ENCODE measurements at regions not wholly inside any gene's neighbourhood (a gene's known extent, or its start where the extent isn't known, plus 50 kb on each side); places are given as distances from the start of the nearest gene placed in this dataset.

DNA sequence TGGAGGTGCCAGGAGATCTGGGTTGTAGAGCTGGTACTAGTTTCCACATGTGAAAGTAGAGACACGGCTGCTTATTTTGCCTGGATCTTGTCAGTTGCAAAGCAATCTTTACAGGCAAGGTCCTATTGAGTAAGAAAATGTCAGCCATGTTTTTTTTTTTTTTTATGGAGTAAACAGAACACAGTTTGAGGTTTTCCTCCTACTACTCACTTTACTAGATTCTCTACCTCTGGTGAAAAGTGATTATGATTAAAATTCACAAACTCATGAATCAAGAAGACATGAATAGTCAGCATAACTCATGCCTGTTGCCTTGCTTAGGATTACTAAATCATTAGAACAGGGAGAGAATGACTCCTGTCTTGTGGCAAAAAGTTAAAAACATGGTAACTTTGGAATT is 70.1 kb upstream of the PNPT1 start:
- Histone ChIP-seq H3K9me3 (ENCODE audit: control insufficient read depth, low read length) (no peaks in the 10 kb centered on the region), H3K9ac (no peak overlapping the region), H3K27me3 (ENCODE audit: control insufficient read depth, insufficient read depth, low read length) (no peaks in the 10 kb centered on the region), H3K4me2 (ENCODE audit: low read length) (no peak overlapping the region), H3K79me2 (no peaks in the 10 kb centered on the region), H2AFZ (no peak overlapping the region), H3K36me3 (ENCODE audit: control insufficient read depth, insufficient read depth, low read length) (no peaks in the 10 kb centered on the region), H3K4me1 (no peaks in the 10 kb centered on the region), H3K4me3 (ENCODE audit: low read depth, low read length) (no peak overlapping the region), H3K27ac (no peak overlapping the region)
- TF ChIP-seq, protein P1, sequence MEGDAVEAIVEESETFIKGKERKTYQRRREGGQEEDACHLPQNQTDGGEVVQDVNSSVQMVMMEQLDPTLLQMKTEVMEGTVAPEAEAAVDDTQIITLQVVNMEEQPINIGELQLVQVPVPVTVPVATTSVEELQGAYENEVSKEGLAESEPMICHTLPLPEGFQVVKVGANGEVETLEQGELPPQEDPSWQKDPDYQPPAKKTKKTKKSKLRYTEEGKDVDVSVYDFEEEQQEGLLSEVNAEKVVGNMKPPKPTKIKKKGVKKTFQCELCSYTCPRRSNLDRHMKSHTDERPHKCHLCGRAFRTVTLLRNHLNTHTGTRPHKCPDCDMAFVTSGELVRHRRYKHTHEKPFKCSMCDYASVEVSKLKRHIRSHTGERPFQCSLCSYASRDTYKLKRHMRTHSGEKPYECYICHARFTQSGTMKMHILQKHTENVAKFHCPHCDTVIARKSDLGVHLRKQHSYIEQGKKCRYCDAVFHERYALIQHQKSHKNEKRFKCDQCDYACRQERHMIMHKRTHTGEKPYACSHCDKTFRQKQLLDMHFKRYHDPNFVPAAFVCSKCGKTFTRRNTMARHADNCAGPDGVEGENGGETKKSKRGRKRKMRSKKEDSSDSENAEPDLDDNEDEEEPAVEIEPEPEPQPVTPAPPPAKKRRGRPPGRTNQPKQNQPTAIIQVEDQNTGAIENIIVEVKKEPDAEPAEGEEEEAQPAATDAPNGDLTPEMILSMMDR (IDR thresholded peaks at IDR 0.05), result no peak

DNA sequence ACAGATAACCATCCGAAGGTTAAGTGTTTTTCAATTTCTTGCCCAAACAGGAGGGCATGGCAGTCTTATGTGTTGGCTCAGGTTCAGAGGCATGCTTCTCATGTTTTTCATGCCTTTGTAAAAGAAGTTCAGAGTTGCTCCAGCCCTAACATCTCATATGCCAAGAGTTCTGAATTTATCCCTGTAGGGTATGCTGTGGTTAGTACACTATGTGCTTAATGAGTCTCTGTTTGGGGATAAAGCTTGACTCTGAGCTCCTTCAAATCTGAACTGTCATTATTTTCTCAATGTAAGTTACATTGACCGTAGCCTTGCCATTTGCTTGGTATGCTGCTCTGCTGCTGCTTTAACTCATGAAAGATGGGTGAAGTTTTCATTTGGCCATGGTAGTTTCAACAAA is 67.9 kb upstream of the PNPT1 start:
- H3K79me2 ChIP-seq, result no peaks in the 10 kb centered on the region
- H3K36me3 ChIP-seq (ENCODE audit: control insufficient read depth, insufficient read depth, low read length), result no peaks in the 10 kb centered on the region
- TF ChIP-seq, protein P1 (IDR thresholded peaks at IDR 0.05), result no peak
- no peak overlapping the region for H3K4me3 ChIP-seq (ENCODE audit: low read depth, low read length)
- H3K27me3 ChIP-seq (ENCODE audit: control insufficient read depth, insufficient read depth, low read length), result no peaks in the 10 kb centered on the region
- no peak overlapping the region for H3K27ac ChIP-seq
- H3K9me3 ChIP-seq (ENCODE audit: control insufficient read depth, low read length), result no peaks in the 10 kb centered on the region
- no peak overlapping the region for H2AFZ ChIP-seq
- H3K4me1 ChIP-seq, result no peaks in the 10 kb centered on the region
- no peak overlapping the region for H3K4me2 ChIP-seq (ENCODE audit: low read length)
- H3K9ac ChIP-seq, result no peak overlapping the region

DNA sequence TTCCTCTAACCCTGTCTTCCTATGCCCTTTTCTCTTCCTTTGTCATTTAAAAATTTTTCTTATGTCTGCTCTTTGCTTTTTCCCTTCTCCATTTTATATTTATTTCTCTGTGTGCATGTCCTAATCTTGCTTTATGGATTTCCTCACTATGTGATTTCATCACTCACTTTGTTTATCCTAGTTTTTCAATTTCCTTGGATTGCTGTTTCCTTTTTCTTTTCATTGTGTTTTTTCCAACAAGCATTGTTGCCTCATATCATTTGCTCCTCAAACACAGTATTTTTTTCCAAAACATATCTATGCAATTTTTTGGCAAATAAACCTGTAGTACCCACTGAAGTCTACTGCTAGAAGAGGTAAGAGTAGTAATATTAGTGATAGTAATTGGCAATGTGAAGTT is 67.4 kb upstream of the PNPT1 start:
- Histone ChIP-seq H3K4me2 (ENCODE audit: low read length) (no peak overlapping the region), H3K9ac (no peak overlapping the region), H2AFZ (no peak overlapping the region), H3K4me3 (ENCODE audit: low read depth, low read length) (no peak overlapping the region), H3K9me3 (ENCODE audit: control insufficient read depth, low read length) (no peaks in the 10 kb centered on the region), H3K27me3 (ENCODE audit: control insufficient read depth, insufficient read depth, low read length) (no peaks in the 10 kb centered on the region), H3K36me3 (ENCODE audit: control insufficient read depth, insufficient read depth, low read length) (no peaks in the 10 kb centered on the region), H3K4me1 (no peaks in the 10 kb centered on the region), H3K27ac (no peak overlapping the region), H3K79me2 (no peaks in the 10 kb centered on the region)
- TF ChIP-seq, protein P1 (IDR thresholded peaks at IDR 0.05), result no peak

DNA sequence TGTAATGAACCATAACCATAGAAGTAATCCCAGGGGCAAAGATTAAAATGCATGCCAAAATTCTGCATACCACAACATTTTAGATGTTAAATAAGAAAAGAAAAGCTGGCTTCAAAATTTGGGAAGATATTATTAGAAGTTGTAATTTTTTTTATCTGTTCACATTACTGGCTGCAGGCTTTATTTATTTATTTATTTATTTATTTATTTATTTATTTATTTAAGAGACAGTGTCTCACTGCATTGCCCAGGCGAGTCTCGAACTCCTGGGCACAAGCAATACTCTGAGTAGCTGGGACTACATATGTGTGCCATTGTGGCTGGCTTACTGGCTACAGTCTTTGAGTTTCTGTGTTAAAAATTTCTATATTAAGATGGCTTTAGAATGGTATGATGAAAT is 66.5 kb upstream of the PNPT1 start:
- H3K79me2 ChIP-seq, result no peaks in the 10 kb centered on the region
- H3K9ac ChIP-seq, result no peak overlapping the region
- H3K36me3 ChIP-seq (ENCODE audit: control insufficient read depth, insufficient read depth, low read length), result no peaks in the 10 kb centered on the region
- H3K4me2 ChIP-seq (ENCODE audit: low read length), result no peak overlapping the region
- H2AFZ ChIP-seq, result no peak overlapping the region
- no peak overlapping the region for H3K4me3 ChIP-seq (ENCODE audit: low read depth, low read length)
- no peaks in the 10 kb centered on the region for H3K4me1 ChIP-seq
- no peaks in the 10 kb centered on the region for H3K27me3 ChIP-seq (ENCODE audit: control insufficient read depth, insufficient read depth, low read length)
- TF ChIP-seq, protein P1 (IDR thresholded peaks at IDR 0.05), result no peak
- H3K9me3 ChIP-seq (ENCODE audit: control insufficient read depth, low read length), result no peaks in the 10 kb centered on the region
- no peak overlapping the region for H3K27ac ChIP-seq

DNA sequence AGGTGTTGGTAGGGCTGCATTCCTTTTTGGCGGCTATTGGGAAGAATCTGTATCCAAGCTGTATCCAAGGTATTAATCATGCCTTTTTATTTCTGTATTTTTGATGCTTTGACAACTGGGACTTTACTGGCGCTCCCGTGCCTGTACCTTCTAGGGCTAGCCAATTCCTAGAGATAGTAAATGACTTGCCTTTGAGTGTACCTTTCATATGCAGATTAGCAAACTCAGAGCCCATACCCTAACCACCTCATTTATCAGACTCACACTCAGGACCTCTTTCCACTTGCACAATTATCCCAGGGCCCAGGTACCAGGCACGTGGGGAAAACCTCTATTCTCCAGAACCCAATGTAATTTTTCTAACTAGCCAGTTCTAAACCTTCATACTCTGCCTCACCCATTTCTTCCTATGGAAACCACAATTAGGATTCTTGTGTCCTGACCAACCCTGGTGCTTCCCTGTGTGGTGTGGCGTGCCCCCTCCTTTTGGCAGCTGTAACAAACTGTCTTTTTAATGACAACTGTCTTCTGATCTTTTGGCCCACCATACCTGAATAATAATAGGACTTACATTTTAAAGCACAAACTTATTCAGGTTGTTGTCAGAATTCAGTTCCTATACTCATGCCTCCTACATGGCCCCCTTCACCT is 65.8 kb upstream of the PNPT1 start:
- no peak overlapping the region for H3K4me2 ChIP-seq (ENCODE audit: low read length)

More for the DNA sequence above, 65.8 kb upstream of the PNPT1 start:
- TF ChIP-seq, protein P1 (IDR thresholded peaks at IDR 0.05), result no peak
- Histone ChIP-seq H3K27me3 (ENCODE audit: control insufficient read depth, insufficient read depth, low read length) (no peaks in the 10 kb centered on the region), H3K36me3 (ENCODE audit: control insufficient read depth, insufficient read depth, low read length) (no peaks in the 10 kb centered on the region), H3K79me2 (no peaks in the 10 kb centered on the region), H3K9me3 (ENCODE audit: control insufficient read depth, low read length) (no peaks in the 10 kb centered on the region), H2AFZ (no peak overlapping the region), H3K4me1 (no peaks in the 10 kb centered on the region), H3K27ac (no peak overlapping the region), H3K4me3 (ENCODE audit: low read depth, low read length) (no peak overlapping the region), H3K9ac (no peak overlapping the region)
